PC-9 (cell line): ENCODE measurements at regions not wholly inside any gene's neighbourhood (a gene's known extent, or its start where the extent isn't known, plus 50 kb on each side); places are given as distances from the start of the nearest gene placed in this dataset.

Experiments used
- BruUV-seq: library from RNA; stranded (reverse); fragments of 400-500 nt; replicated peaks from 2 replicates; lab custom pipeline; 2021; lab: Mats Ljungman, UMichigan
- CTCF ChIA-PET: fragments of 300-600 bp; sonication (Branson Sonifier 250); formaldehyde crosslinking; loops from one replicate; lab custom pipeline; 2022; ENCODE audit warnings: antibody characterized with exemption; lab: Charles Lee
- POLR2A ChIA-PET: fragments of 300-600 bp; sonication (Branson Sonifier 250); formaldehyde crosslinking; loops from one replicate; lab custom pipeline; 2022; ENCODE audit warnings: antibody characterized with exemption; ENCODE audit not compliant: unreplicated experiment; lab: Charles Lee
- DNase-seq, 2 experiments: peaks; one replicate each; pipeline versions ENCODE4 v3.0.0 to v3.0.0-alpha.2; 2015 to 2022; ENCODE audit warnings: mixed read lengths in 1 of 2
- H2AFZ ChIP-seq: fragments of 200-600 bp; sonication (generic); 2 replicates; pipeline ENCODE4 v1.8.1; 2017; ENCODE audit warnings: antibody characterized with exemption
- H3F3A ChIP-seq: fragments of 200-600 bp; sonication (generic); 2 replicates; pipeline ENCODE4 v1.8.1; 2017; ENCODE audit warnings: antibody characterized with exemption, mild to moderate bottlenecking, low read depth; ENCODE audit not compliant: insufficient read depth
- H3K27ac ChIP-seq: fragments of 200-600 bp; sonication (generic); 2 replicates; pipeline ENCODE4 v1.6.1; 2016; ENCODE audit warnings: mixed run types
- H3K27me3 ChIP-seq: fragments of 200-600 bp; sonication (generic); 2 replicates; pipeline ENCODE4 v1.6.1; 2016; ENCODE audit warnings: low read depth, mixed run types; ENCODE audit not compliant: insufficient read depth
- H3K36me3 ChIP-seq: fragments of 200-600 bp; sonication (generic); 2 replicates; pipeline ENCODE4 v1.6.1; 2016; ENCODE audit warnings: low read depth, mixed run types
- H3K4me1 ChIP-seq: fragments of 200-600 bp; sonication (generic); replicated peaks from 2 replicates; pipeline ENCODE4 v1.6.1; 2016; ENCODE audit warnings: mixed run types; ENCODE audit not compliant: insufficient read depth
- H3K4me2 ChIP-seq: fragments of 200-600 bp; sonication (generic); 2 replicates; pipeline ENCODE4 v1.6.1; 2017; ENCODE audit warnings: mixed run types
- H3K4me3 ChIP-seq: fragments of 200-600 bp; sonication (generic); 2 replicates; pipeline ENCODE4 v1.6.1; 2016; ENCODE audit warnings: mixed run types
- H3K79me2 ChIP-seq: fragments of 200-600 bp; sonication (generic); 2 replicates; pipeline ENCODE4 v1.6.1; 2017; ENCODE audit warnings: low read depth, mixed run types
- H3K9me2 ChIP-seq: fragments of 200-600 bp; sonication (generic); 2 replicates; pipeline ENCODE4 v1.8.1; 2017; ENCODE audit warnings: mild to moderate bottlenecking; ENCODE audit not compliant: insufficient read depth
- H3K9me3 ChIP-seq: fragments of 200-600 bp; sonication (generic); 2 replicates; pipeline ENCODE4 v1.8.1; 2016; ENCODE audit warnings: low read depth; ENCODE audit not compliant: insufficient read depth
- H4K20me1 ChIP-seq: fragments of 200-600 bp; sonication (generic); 2 replicates; pipeline ENCODE4 v1.8.1; 2017; ENCODE audit not compliant: insufficient read depth
- EZH2 ChIP-seq: fragments of 200-600 bp; sonication (generic); IDR thresholded peaks from 2 replicates; pipeline ENCODE4 v1.8.0; 2017; ENCODE audit warnings: antibody characterized with exemption, low read depth
- intact Hi-C: fragments of 100-400 bp; cut with micrococcal nuclease; formaldehyde crosslinking; loops from one replicate; pipeline ENCODE4 v1.10.0; 2022; ENCODE audit not compliant: unreplicated experiment
- TF ChIP-seq, protein P1 (sequence below): fragments of 200-600 bp; sonication (generic); conservative IDR thresholded peaks from 2 replicates; pipeline ENCODE4 v1.6.1; 2017; ENCODE audit warnings: mixed run types, antibody characterized with exemption, mild to moderate bottlenecking, moderate library complexity

DNA sequence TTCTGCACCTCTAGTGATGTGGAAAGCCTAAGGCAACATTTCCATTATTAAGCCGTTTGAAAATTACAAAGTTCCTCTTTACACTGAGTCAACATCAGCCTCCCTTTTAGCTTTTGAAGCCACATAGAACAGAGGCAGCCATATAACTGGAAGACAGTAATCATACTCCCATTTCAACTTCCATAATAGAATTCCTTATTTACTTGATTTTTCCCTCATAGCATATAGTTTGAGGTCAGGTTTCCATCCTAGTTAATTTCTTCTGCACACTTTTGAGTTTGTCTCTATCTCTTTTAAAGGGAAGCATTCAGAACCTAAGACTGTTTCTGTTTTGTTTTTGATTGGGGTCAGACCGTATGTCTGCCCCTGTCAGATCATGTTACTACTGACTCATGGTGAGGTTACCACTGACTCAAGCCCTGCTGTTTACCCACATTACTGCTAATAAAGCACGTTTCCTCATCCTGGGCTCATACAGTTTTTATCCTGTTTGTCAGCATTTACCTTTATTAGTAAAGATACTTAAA is 161.0 kb downstream of the SLC38A4 start:
- H3K27me3 ChIP-seq, result no peaks in the 10 kb centered on the region
- H4K20me1 ChIP-seq, result no peaks in the 10 kb centered on the region
- peaks cover 18% of the 10 kb centered on the region for H3F3A ChIP-seq
- H3K9me3 ChIP-seq, result peaks cover 12% of the 10 kb centered on the region
- H3K4me2 ChIP-seq, result peak overlapping the region; percentile 53
- H3K36me3 ChIP-seq, result no peaks in the 10 kb centered on the region
- H3K9me2 ChIP-seq, result no peaks in the 10 kb centered on the region
- no TSS peak for BruUV-seq
- intact Hi-C loops, result loop anchor here (5.0 to 10.0 kb wide), 3 partner anchors 400 to 673 kb away; partner anchors contain the start of genes SCAF11 and SLC38A1
- H3K27ac ChIP-seq, result peak overlapping the region; percentile 67
- H2AFZ ChIP-seq, result no peak overlapping the region
- POLR2A ChIA-PET, result no interaction called here
- CTCF ChIA-PET, result no interaction called here
- H3K79me2 ChIP-seq, result no peaks in the 10 kb centered on the region
- TF ChIP-seq EZH2, result no peak
- TF ChIP-seq, protein P1, sequence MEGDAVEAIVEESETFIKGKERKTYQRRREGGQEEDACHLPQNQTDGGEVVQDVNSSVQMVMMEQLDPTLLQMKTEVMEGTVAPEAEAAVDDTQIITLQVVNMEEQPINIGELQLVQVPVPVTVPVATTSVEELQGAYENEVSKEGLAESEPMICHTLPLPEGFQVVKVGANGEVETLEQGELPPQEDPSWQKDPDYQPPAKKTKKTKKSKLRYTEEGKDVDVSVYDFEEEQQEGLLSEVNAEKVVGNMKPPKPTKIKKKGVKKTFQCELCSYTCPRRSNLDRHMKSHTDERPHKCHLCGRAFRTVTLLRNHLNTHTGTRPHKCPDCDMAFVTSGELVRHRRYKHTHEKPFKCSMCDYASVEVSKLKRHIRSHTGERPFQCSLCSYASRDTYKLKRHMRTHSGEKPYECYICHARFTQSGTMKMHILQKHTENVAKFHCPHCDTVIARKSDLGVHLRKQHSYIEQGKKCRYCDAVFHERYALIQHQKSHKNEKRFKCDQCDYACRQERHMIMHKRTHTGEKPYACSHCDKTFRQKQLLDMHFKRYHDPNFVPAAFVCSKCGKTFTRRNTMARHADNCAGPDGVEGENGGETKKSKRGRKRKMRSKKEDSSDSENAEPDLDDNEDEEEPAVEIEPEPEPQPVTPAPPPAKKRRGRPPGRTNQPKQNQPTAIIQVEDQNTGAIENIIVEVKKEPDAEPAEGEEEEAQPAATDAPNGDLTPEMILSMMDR, result no peak
- peak; percentile 26 to 89 for DNase-seq
- peaks cover 53% of the 10 kb centered on the region for H3K4me1 ChIP-seq
- H3K4me3 ChIP-seq, result no peak overlapping the region

DNA sequence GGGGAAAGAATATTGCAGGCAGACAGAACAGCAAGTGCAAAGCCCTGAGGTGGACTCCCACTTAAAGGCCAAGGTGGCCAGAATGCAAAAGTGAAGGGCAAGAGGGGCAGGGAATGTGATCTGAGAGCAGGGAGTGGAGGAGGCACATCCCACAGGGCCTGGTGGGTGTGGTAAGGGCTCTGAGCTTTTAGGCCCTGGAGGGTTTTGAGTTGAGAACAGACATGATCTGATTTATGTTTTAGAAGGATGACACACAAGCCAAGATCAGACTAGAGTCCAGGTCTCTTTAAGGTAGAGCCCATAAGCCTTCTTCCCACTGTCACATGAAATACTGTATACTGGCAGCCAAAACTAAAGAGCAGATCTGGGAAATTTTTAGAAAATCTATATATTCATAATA is 162.5 kb downstream of the SLC38A4 start:
- POLR2A ChIA-PET, result no interaction called here
- TF ChIP-seq, protein P1, result no peak
- TF ChIP-seq EZH2, result no peak
- Histone ChIP-seq H3K79me2 (no peaks in the 10 kb centered on the region), H3K27ac (no peak overlapping the region), H3K4me1 (peaks cover 53% of the 10 kb centered on the region), H3K36me3 (no peaks in the 10 kb centered on the region), H3K9me3 (peaks cover 9% of the 10 kb centered on the region), H3K27me3 (no peaks in the 10 kb centered on the region), H3K9me2 (no peaks in the 10 kb centered on the region), H3F3A (peaks cover 18% of the 10 kb centered on the region), H2AFZ (no peak overlapping the region), H3K4me3 (no peak overlapping the region), H4K20me1 (no peaks in the 10 kb centered on the region), H3K4me2 (no peak overlapping the region)
- DNase-seq, result no peak
- CTCF ChIA-PET, result no interaction called here
- intact Hi-C loops, result loop anchor here (5.0 to 10.0 kb wide), 3 partner anchors 399 to 671 kb away; partner anchors contain the start of genes SCAF11 and SLC38A1
- BruUV-seq, result no TSS peak

DNA sequence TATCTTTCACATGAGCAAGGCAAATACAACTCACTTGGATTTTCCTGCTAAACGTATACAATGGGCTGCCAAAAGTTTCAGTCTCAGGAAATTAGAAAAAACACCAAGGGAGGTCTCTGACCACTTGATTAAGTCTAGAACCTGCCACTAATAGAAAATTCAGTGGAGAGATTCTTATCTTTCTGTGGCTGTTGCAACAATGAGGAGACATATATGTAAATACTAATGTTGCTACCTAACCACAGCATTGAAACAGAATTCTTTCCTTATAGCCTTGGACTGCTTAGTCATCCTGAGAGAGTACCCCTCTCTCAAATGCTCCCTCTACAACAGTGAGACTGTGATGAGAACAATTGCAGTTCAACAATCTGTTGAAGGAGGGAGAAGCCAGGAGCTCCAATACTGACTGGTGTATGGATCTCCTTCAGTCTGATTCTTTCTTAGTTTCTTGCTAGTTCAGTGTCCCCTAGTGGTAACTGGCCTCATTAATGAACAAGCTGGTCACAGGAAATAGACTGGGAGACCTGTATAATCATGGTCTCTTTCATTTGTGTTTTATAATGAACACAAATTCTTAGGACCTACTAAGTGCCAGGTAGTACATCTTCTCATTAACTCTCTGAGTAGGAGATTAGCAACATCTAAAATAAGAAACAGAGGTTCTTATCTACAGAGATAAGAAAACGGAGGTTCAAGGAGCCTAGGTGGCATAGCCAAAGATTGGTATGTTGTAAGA is 164.5 kb downstream of the SLC38A4 start:
- H3K4me1 ChIP-seq, result peaks cover 53% of the 10 kb centered on the region
- H3F3A ChIP-seq, result peaks cover 18% of the 10 kb centered on the region
- H2AFZ ChIP-seq, result no peak overlapping the region
- peak; percentile 39 to 72 for DNase-seq
- intact Hi-C loops, result loop anchor here (1.0 to 10.0 kb wide), 9 partner anchors 98 to 669 kb away; partner anchors contain the start of genes SCAF11 and SLC38A1
- H3K36me3 ChIP-seq, result no peaks in the 10 kb centered on the region
- no peaks in the 10 kb centered on the region for H3K9me2 ChIP-seq
- no peak for TF ChIP-seq EZH2
- TF ChIP-seq, protein P1, result peak; percentile 65
- ChIA-PET CTCF (interaction anchor here (0.5 to 1.1 kb wide), 5 partner anchors 75 to 536 kb away, joined by 3 to 4 read pairs (median 3); no protein-coding TSS in a partner anchor), POLR2A (interaction anchor here (0.5 to 1.1 kb wide), 4 partner anchors 67 to 441 kb away, joined by 3 to 7 read pairs (median 6); no protein-coding TSS in a partner anchor)
- H4K20me1 ChIP-seq, result no peaks in the 10 kb centered on the region
- H3K4me2 ChIP-seq, result peak overlapping the region; percentile 14; the same call in 1 of the 2 replicates
- no TSS peak for BruUV-seq
- no peaks in the 10 kb centered on the region for H3K79me2 ChIP-seq
- H3K27ac ChIP-seq, result peak overlapping the region; percentile 75
- H3K4me3 ChIP-seq, result no peak overlapping the region
- H3K27me3 ChIP-seq, result no peaks in the 10 kb centered on the region
- peaks cover 5% of the 10 kb centered on the region for H3K9me3 ChIP-seq
